ENCODE measurements at regions not wholly inside any gene's neighbourhood (a gene's known extent, or its start where the extent isn't known, plus 50 kb on each side); places are given as distances from the start of the nearest gene placed in this dataset.

- no peak for TF ChIP-seq CTCF (IDR thresholded peaks at IDR 0.05)
- Histone ChIP-seq H3K4me1 (no peaks in the 10 kb centered on the region), H3K4me2 (ENCODE audit: low read length) (no peak overlapping the region), H3K27me3 (ENCODE audit: control insufficient read depth, insufficient read depth, low read length) (no peaks in the 10 kb centered on the region), H3K9ac (no peak overlapping the region), H3K9me3 (ENCODE audit: control insufficient read depth, low read length) (no peaks in the 10 kb centered on the region), H3K4me3 (ENCODE audit: low read depth, low read length) (no peak overlapping the region), H3K27ac (no peak overlapping the region), H2AFZ (no peak overlapping the region), H3K79me2 (no peaks in the 10 kb centered on the region), H3K36me3 (ENCODE audit: control insufficient read depth, insufficient read depth, low read length) (no peaks in the 10 kb centered on the region)
These were observed 102.2 kb upstream of the PRR16 start for GRCh38 chr5:120361941-120362340.

DNA sequence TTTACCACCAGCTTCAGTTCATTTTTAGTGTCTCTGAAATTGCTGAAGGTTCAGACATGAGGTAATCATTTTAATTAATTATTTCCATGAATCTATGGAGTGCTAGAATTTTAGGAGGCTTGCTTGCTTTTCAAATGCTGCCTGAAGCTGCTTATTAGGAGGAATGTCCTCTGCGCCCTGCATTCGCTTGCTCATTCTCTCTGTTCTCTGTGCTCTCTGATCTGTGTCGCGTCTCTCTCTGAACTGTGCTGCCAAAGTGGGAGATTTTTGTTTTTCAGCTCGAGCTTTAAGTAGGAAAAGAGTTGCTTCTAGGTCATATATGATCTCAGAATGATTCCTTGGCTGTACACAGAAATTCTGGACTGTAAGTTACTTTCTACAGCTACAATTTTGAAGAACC is 101.7 kb upstream of the PRR16 start:
- no peaks in the 10 kb centered on the region for H3K9me3 ChIP-seq (ENCODE audit: control insufficient read depth, low read length)
- H3K36me3 ChIP-seq (ENCODE audit: control insufficient read depth, insufficient read depth, low read length) = no peaks in the 10 kb centered on the region
- no peak overlapping the region for H2AFZ ChIP-seq
- no peaks in the 10 kb centered on the region for H3K79me2 ChIP-seq
- no peaks in the 10 kb centered on the region for H3K4me1 ChIP-seq
- no peak overlapping the region for H3K4me2 ChIP-seq (ENCODE audit: low read length)
- no peaks in the 10 kb centered on the region for H3K27me3 ChIP-seq (ENCODE audit: control insufficient read depth, insufficient read depth, low read length)
- H3K27ac ChIP-seq = no peak overlapping the region
- H3K4me3 ChIP-seq (ENCODE audit: low read depth, low read length) = no peak overlapping the region
- no peak overlapping the region for H3K9ac ChIP-seq
- TF ChIP-seq CTCF (IDR thresholded peaks at IDR 0.05) = no peak

GRCh38 chr5:120365656-120366446 is 98.2 kb upstream of the PRR16 start:
- H3K9me3 ChIP-seq (ENCODE audit: control insufficient read depth, low read length) = no peaks in the 10 kb centered on the region
- H3K27ac ChIP-seq = no peak overlapping the region
- no peak overlapping the region for H3K4me3 ChIP-seq (ENCODE audit: low read depth, low read length)
- no peaks in the 10 kb centered on the region for H3K27me3 ChIP-seq (ENCODE audit: control insufficient read depth, insufficient read depth, low read length)
- H3K4me1 ChIP-seq = no peaks in the 10 kb centered on the region
- no peak overlapping the region for H3K9ac ChIP-seq
- no peaks in the 10 kb centered on the region for H3K79me2 ChIP-seq
- no peaks in the 10 kb centered on the region for H3K36me3 ChIP-seq (ENCODE audit: control insufficient read depth, insufficient read depth, low read length)
- no peak for TF ChIP-seq CTCF (IDR thresholded peaks at IDR 0.05)
- no peak overlapping the region for H2AFZ ChIP-seq
- no peak overlapping the region for H3K4me2 ChIP-seq (ENCODE audit: low read length)

DNA sequence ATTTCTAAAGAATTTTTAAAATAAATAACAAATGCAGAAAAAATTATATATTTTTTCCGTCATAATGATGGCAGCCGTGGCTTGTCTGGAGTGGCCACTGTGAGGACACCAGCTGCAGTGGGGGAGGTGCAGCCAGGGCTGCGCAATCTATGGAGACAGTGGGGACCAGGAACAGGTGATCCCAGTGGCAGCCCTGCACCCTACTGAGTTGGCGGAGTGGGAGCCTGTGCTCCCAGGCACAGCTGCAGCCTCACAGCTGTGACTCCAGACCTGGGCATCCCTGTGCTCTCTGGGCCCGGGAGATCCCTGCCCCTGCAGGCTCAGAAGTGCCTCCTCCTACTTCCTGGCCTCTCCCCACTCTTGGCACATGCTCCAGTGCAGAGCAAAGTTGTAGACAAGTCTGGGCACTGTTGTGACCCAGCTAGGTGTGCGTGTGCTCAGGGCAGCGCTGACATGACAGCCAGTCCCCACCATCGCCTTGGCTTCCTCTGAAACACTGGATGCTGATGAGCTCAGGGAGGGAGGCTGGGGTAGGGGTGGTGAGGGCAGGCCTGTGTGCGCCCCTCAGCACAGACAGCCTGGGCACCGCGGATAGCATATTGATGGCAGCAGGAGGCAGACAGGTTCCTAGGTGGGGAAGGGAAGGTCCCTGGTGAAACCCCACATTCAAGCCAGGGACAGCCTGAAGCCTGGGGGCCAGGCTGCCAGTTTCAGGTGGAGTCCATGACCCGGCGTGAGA is 96.0 kb upstream of the PRR16 start:
- Histone ChIP-seq H3K79me2 (no peaks in the 10 kb centered on the region), H3K9ac (no peak overlapping the region), H3K4me2 (ENCODE audit: low read length) (no peak overlapping the region), H3K36me3 (ENCODE audit: control insufficient read depth, insufficient read depth, low read length) (no peaks in the 10 kb centered on the region), H3K4me3 (ENCODE audit: low read depth, low read length) (no peak overlapping the region), H2AFZ (no peak overlapping the region), H3K27me3 (ENCODE audit: control insufficient read depth, insufficient read depth, low read length) (no peaks in the 10 kb centered on the region), H3K4me1 (no peaks in the 10 kb centered on the region), H3K9me3 (ENCODE audit: control insufficient read depth, low read length) (no peaks in the 10 kb centered on the region), H3K27ac (no peak overlapping the region)
- no peak for TF ChIP-seq CTCF (IDR thresholded peaks at IDR 0.05)
